ENCODE measurements at regions not wholly inside any gene's neighbourhood (a gene's known extent, or its start where the extent isn't known, plus 50 kb on each side); places are given as distances from the start of the nearest gene placed in this dataset.

GRCh38 chr21:39064325-39065012, 118.8 kb downstream of the PSMG1 start:
- H4K8ac ChIP-seq (ENCODE audit: low read depth, low read length), result no peak overlapping the region
- no peaks in the 10 kb centered on the region for H3K27me3 ChIP-seq (ENCODE audit: insufficient read depth, low read length, poor library complexity)
- H3K4ac ChIP-seq (ENCODE audit: low read depth, low read length), result no peak overlapping the region
- no peak overlapping the region for H2BK5ac ChIP-seq (ENCODE audit: low read length)
- H4K5ac ChIP-seq (ENCODE audit: low read length), result no peak overlapping the region
- no peak overlapping the region for H2BK120ac ChIP-seq (ENCODE audit: low read depth, low read length)
- no peak overlapping the region for H3K27ac ChIP-seq (ENCODE audit: low read depth, low read length)
- H3K79me2 ChIP-seq (ENCODE audit: control insufficient read depth, insufficient read depth, low read length), result no peaks in the 10 kb centered on the region
- no peak overlapping the region for H3K23ac ChIP-seq (ENCODE audit: low read length)
- no peaks in the 10 kb centered on the region for H3K79me1 ChIP-seq (ENCODE audit: low read length)
- no peak overlapping the region for H3K56ac ChIP-seq (ENCODE audit: low read length)
- no peak overlapping the region for H3K4me3 ChIP-seq (ENCODE audit: low read length)
- no peak overlapping the region for H2AK5ac ChIP-seq (ENCODE audit: low read length)
- peaks cover 4% of the 10 kb centered on the region for H3K4me1 ChIP-seq (ENCODE audit: control insufficient read depth, low read depth, low read length)
- H3K9ac ChIP-seq (ENCODE audit: low read length), result no peak overlapping the region
- no CpG with 5 or more reads among the region's 5 CpGs for WGBS (ENCODE audit: extremely low coverage, insufficient coverage, low lambda C conversion rate)
- no peak overlapping the region for H2BK15ac ChIP-seq (replicated peaks; ENCODE audit: low read depth)
- H3K4me2 ChIP-seq (ENCODE audit: low read length), result no peak overlapping the region
- H3K36me3 ChIP-seq (ENCODE audit: control insufficient read depth, insufficient read depth, low read length), result no peaks in the 10 kb centered on the region
- no peak for DNase-seq
- no peak overlapping the region for H3K18ac ChIP-seq (ENCODE audit: low read length)

- Histone ChIP-seq H3K79me2 (ENCODE audit: control insufficient read depth, insufficient read depth, low read length) (no peaks in the 10 kb centered on the region), H3K4ac (ENCODE audit: low read depth, low read length) (no peak overlapping the region), H3K18ac (ENCODE audit: low read length) (no peak overlapping the region), H3K4me1 (ENCODE audit: control insufficient read depth, low read depth, low read length) (peaks cover 4% of the 10 kb centered on the region), H2AK5ac (ENCODE audit: low read length) (no peak overlapping the region), H3K79me1 (ENCODE audit: low read length) (no peaks in the 10 kb centered on the region), H3K36me3 (ENCODE audit: control insufficient read depth, insufficient read depth, low read length) (no peaks in the 10 kb centered on the region), H3K23ac (ENCODE audit: low read length) (no peak overlapping the region), H3K9ac (ENCODE audit: low read length) (no peak overlapping the region), H4K5ac (ENCODE audit: low read length) (no peak overlapping the region), H4K8ac (ENCODE audit: low read depth, low read length) (no peak overlapping the region), H2BK5ac (ENCODE audit: low read length) (no peak overlapping the region), H2BK120ac (ENCODE audit: low read depth, low read length) (no peak overlapping the region), H3K27ac (ENCODE audit: low read depth, low read length) (no peak overlapping the region), H3K27me3 (ENCODE audit: insufficient read depth, low read length, poor library complexity) (no peaks in the 10 kb centered on the region), H3K56ac (ENCODE audit: low read length) (no peak overlapping the region), H2BK15ac (replicated peaks; ENCODE audit: low read depth) (no peak overlapping the region), H3K4me2 (ENCODE audit: low read length) (no peak overlapping the region), H3K4me3 (ENCODE audit: low read length) (no peak overlapping the region)
- no peak for DNase-seq
Measured at GRCh38 chr21:39063517-39063916, 119.7 kb downstream of the PSMG1 start.

- H3K36me3 ChIP-seq (ENCODE audit: control insufficient read depth, insufficient read depth, low read length), result no peaks in the 10 kb centered on the region
- no peak overlapping the region for H2BK5ac ChIP-seq (ENCODE audit: low read length)
- no peak overlapping the region for H3K23ac ChIP-seq (ENCODE audit: low read length)
- H3K4ac ChIP-seq (ENCODE audit: low read depth, low read length), result no peak overlapping the region
- H3K56ac ChIP-seq (ENCODE audit: low read length), result no peak overlapping the region
- H3K4me2 ChIP-seq (ENCODE audit: low read length), result no peak overlapping the region
- H3K79me1 ChIP-seq (ENCODE audit: low read length), result no peaks in the 10 kb centered on the region
- no peak overlapping the region for H3K18ac ChIP-seq (ENCODE audit: low read length)
- H3K4me1 ChIP-seq (ENCODE audit: control insufficient read depth, low read depth, low read length), result peaks cover 4% of the 10 kb centered on the region
- no peak overlapping the region for H2AK5ac ChIP-seq (ENCODE audit: low read length)
- no peak overlapping the region for H3K9ac ChIP-seq (ENCODE audit: low read length)
- H3K27ac ChIP-seq (ENCODE audit: low read depth, low read length), result no peak overlapping the region
- no peak overlapping the region for H3K4me3 ChIP-seq (ENCODE audit: low read length)
- WGBS (ENCODE audit: extremely low coverage, insufficient coverage, low lambda C conversion rate), result no CpG with 5 or more reads among the region's 9 CpGs
- no peaks in the 10 kb centered on the region for H3K27me3 ChIP-seq (ENCODE audit: insufficient read depth, low read length, poor library complexity)
- H4K8ac ChIP-seq (ENCODE audit: low read depth, low read length), result no peak overlapping the region
- no peaks in the 10 kb centered on the region for H3K79me2 ChIP-seq (ENCODE audit: control insufficient read depth, insufficient read depth, low read length)
- DNase-seq, result peak; percentile 10
- no peak overlapping the region for H2BK120ac ChIP-seq (ENCODE audit: low read depth, low read length)
- no peak overlapping the region for H4K5ac ChIP-seq (ENCODE audit: low read length)
- H2BK15ac ChIP-seq (replicated peaks; ENCODE audit: low read depth), result no peak overlapping the region
Measured at GRCh38 chr21:39062196-39062595, 121.1 kb downstream of the PSMG1 start.

DNA sequence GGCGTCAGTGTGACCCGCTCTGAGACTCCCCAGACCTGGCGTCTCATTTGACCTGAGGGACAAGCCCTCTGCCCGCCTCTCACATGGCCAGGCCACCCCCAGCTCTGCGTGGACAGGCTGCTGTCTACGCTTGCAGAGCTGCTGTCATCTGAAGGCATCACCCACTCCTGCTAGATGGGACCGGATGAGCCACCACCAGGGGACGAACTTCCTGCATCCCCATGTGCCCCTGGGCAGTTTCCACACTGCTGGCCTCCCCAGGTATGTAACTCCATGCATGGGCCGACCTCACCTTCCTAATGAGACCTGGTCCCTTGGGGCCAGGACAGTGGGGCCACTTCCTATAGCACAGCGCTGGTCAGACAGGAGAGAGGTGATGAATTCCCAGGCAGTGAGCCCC, 121.5 kb downstream of the PSMG1 start:
- Histone ChIP-seq H3K56ac (ENCODE audit: low read length) (no peak overlapping the region), H3K9ac (ENCODE audit: low read length) (no peak overlapping the region), H3K27ac (ENCODE audit: low read depth, low read length) (no peak overlapping the region), H3K23ac (ENCODE audit: low read length) (no peak overlapping the region), H2BK120ac (ENCODE audit: low read depth, low read length) (no peak overlapping the region), H3K27me3 (ENCODE audit: insufficient read depth, low read length, poor library complexity) (no peaks in the 10 kb centered on the region), H3K4me2 (ENCODE audit: low read length) (no peak overlapping the region), H3K18ac (ENCODE audit: low read length) (no peak overlapping the region), H2BK15ac (replicated peaks; ENCODE audit: low read depth) (no peak overlapping the region), H3K4ac (ENCODE audit: low read depth, low read length) (no peak overlapping the region), H3K4me3 (ENCODE audit: low read length) (no peak overlapping the region), H4K8ac (ENCODE audit: low read depth, low read length) (no peak overlapping the region), H2AK5ac (ENCODE audit: low read length) (no peak overlapping the region), H4K5ac (ENCODE audit: low read length) (no peak overlapping the region), H2BK5ac (ENCODE audit: low read length) (no peak overlapping the region), H3K79me1 (ENCODE audit: low read length) (no peaks in the 10 kb centered on the region), H3K36me3 (ENCODE audit: control insufficient read depth, insufficient read depth, low read length) (no peaks in the 10 kb centered on the region), H3K79me2 (ENCODE audit: control insufficient read depth, insufficient read depth, low read length) (no peaks in the 10 kb centered on the region), H3K4me1 (ENCODE audit: control insufficient read depth, low read depth, low read length) (peaks cover 4% of the 10 kb centered on the region)
- WGBS (ENCODE audit: extremely low coverage, insufficient coverage, low lambda C conversion rate), result no CpG with 5 or more reads among the region's 10 CpGs
- DNase-seq, result peak; percentile 8

DNA sequence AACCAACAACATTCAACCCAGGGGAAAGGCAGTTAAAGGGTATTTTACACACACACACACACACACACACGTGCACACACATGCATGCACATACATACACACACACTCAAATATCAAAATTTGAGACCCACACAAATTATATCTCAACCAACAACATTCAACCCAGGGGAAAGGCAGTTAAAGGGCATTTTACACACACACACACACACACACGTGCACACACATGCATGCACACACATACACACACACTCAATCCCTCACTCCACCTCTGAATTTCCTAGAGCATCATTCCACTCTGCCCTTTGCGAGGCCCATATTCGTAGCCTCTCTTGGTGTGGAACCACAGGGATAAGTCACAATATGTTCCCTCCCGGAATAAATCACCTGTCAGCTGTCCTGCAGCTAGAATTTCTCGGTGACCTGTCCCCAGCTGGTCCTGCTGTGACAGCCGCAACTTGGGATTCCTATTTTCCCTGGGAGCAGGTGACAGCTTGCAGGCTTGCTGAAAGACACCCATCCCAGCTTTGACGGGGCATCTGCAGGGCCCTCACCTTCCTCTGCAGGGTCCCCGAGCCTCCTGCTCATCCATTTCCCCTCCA, 122.7 kb downstream of the PSMG1 start:
- DNase-seq, result no peak
- H4K8ac ChIP-seq (ENCODE audit: low read depth, low read length), result no peak overlapping the region
- H3K27ac ChIP-seq (ENCODE audit: low read depth, low read length), result no peak overlapping the region
- H3K79me2 ChIP-seq (ENCODE audit: control insufficient read depth, insufficient read depth, low read length), result no peaks in the 10 kb centered on the region
- no peak overlapping the region for H3K18ac ChIP-seq (ENCODE audit: low read length)
- H3K23ac ChIP-seq (ENCODE audit: low read length), result no peak overlapping the region
- no peak overlapping the region for H2BK15ac ChIP-seq (replicated peaks; ENCODE audit: low read depth)
- H3K79me1 ChIP-seq (ENCODE audit: low read length), result no peaks in the 10 kb centered on the region
- no peaks in the 10 kb centered on the region for H3K27me3 ChIP-seq (ENCODE audit: insufficient read depth, low read length, poor library complexity)
- H2BK120ac ChIP-seq (ENCODE audit: low read depth, low read length), result no peak overlapping the region
- no peaks in the 10 kb centered on the region for H3K4me1 ChIP-seq (ENCODE audit: control insufficient read depth, low read depth, low read length)
- WGBS (ENCODE audit: extremely low coverage, insufficient coverage, low lambda C conversion rate), result no CpG with 5 or more reads among the region's 9 CpGs
- no peak overlapping the region for H3K56ac ChIP-seq (ENCODE audit: low read length)
- no peaks in the 10 kb centered on the region for H3K36me3 ChIP-seq (ENCODE audit: control insufficient read depth, insufficient read depth, low read length)
- no peak overlapping the region for H2BK5ac ChIP-seq (ENCODE audit: low read length)
- H3K4me3 ChIP-seq (ENCODE audit: low read length), result no peak overlapping the region
- no peak overlapping the region for H3K9ac ChIP-seq (ENCODE audit: low read length)
- no peak overlapping the region for H2AK5ac ChIP-seq (ENCODE audit: low read length)
- no peak overlapping the region for H4K5ac ChIP-seq (ENCODE audit: low read length)
- no peak overlapping the region for H3K4ac ChIP-seq (ENCODE audit: low read depth, low read length)
- no peak overlapping the region for H3K4me2 ChIP-seq (ENCODE audit: low read length)

GRCh38 chr21:39057121-39057520, 126.1 kb downstream of the PSMG1 start:
- Histone ChIP-seq H3K27ac (ENCODE audit: low read depth, low read length) (no peak overlapping the region), H3K4me1 (ENCODE audit: control insufficient read depth, low read depth, low read length) (no peaks in the 10 kb centered on the region), H3K79me1 (ENCODE audit: low read length) (no peaks in the 10 kb centered on the region), H2AK5ac (ENCODE audit: low read length) (no peak overlapping the region), H3K79me2 (ENCODE audit: control insufficient read depth, insufficient read depth, low read length) (no peaks in the 10 kb centered on the region), H2BK5ac (ENCODE audit: low read length) (no peak overlapping the region), H3K9ac (ENCODE audit: low read length) (no peak overlapping the region), H2BK120ac (ENCODE audit: low read depth, low read length) (no peak overlapping the region), H3K36me3 (ENCODE audit: control insufficient read depth, insufficient read depth, low read length) (no peaks in the 10 kb centered on the region), H3K23ac (ENCODE audit: low read length) (no peak overlapping the region), H3K18ac (ENCODE audit: low read length) (no peak overlapping the region), H4K8ac (ENCODE audit: low read depth, low read length) (no peak overlapping the region), H3K4ac (ENCODE audit: low read depth, low read length) (no peak overlapping the region), H2BK15ac (replicated peaks; ENCODE audit: low read depth) (no peak overlapping the region), H3K56ac (ENCODE audit: low read length) (no peak overlapping the region), H3K4me3 (ENCODE audit: low read length) (no peak overlapping the region), H3K27me3 (ENCODE audit: insufficient read depth, low read length, poor library complexity) (no peaks in the 10 kb centered on the region), H4K5ac (ENCODE audit: low read length) (no peak overlapping the region), H3K4me2 (ENCODE audit: low read length) (no peak overlapping the region)
- DNase-seq, result no peak
- no CpG with 5 or more reads among the region's 2 CpGs for whole genome bisulfite sequencing (ENCODE audit: extremely low coverage, insufficient coverage, low lambda C conversion rate)
